HG03095 (cell line): ENCODE measurements at regions not wholly inside any gene's neighbourhood (a gene's known extent, or its start where the extent isn't known, plus 50 kb on each side); places are given as distances from the start of the nearest gene placed in this dataset.
A peak's percentile ranks its signal among the peaks of the same experiment; 100 is the strongest.

Experiments used
- ATAC-seq: cut with Tn5 transposase; IDR thresholded peaks from one replicate; pipeline ENCODE4 v1.9.1; 2021; ENCODE audit warnings: moderate library complexity; ENCODE audit not compliant: unreplicated experiment

GRCh38 chr5:107266100-107266499, 404.6 kb downstream of the EFNA5 start:
- no peak for ATAC-seq

GRCh38 chr5:107265193-107265592, 405.5 kb downstream of the EFNA5 start:
- no peak for ATAC-seq

- ATAC-seq: peak; percentile 54
These were observed 407.2 kb downstream of the EFNA5 start for GRCh38 chr5:107263387-107264018.

GRCh38 chr5:107257885-107258520, 412.7 kb downstream of the EFNA5 start:
- no peak for ATAC-seq

GRCh38 chr5:107254902-107255234, 415.9 kb downstream of the EFNA5 start:
- no peak for ATAC-seq

- no peak for ATAC-seq
These were observed 416.4 kb downstream of the EFNA5 start for GRCh38 chr5:107254214-107254901.

GRCh38 chr5:107253246-107253645, 417.5 kb downstream of the EFNA5 start:
- ATAC-seq: no peak

GRCh38 chr5:107251151-107251550, 419.6 kb downstream of the EFNA5 start:
- no peak for ATAC-seq

- ATAC-seq: no peak
These were observed 422.6 kb downstream of the EFNA5 start for GRCh38 chr5:107248066-107248695.

- ATAC-seq: no peak
These were observed 423.3 kb downstream of the EFNA5 start for GRCh38 chr5:107247427-107247826.

GRCh38 chr5:107243220-107243579, 427.5 kb downstream of the EFNA5 start:
- ATAC-seq: no peak

- ATAC-seq: no peak
These were observed 428.1 kb downstream of the EFNA5 start for GRCh38 chr5:107242411-107243219.

GRCh38 chr5:107241841-107242240, 428.9 kb downstream of the EFNA5 start:
- ATAC-seq: no peak

GRCh38 chr5:107235167-107235566, 435.6 kb downstream of the EFNA5 start:
- no peak for ATAC-seq

- ATAC-seq: no peak
These were observed 437.9 kb downstream of the EFNA5 start for GRCh38 chr5:107232788-107233187.

GRCh38 chr5:107232293-107232692, 438.4 kb downstream of the EFNA5 start:
- ATAC-seq: no peak

- no peak for ATAC-seq
These were observed 439.5 kb downstream of the EFNA5 start for GRCh38 chr5:107231191-107231590.

- no peak for ATAC-seq
These were observed 440.4 kb downstream of the EFNA5 start for GRCh38 chr5:107230367-107230766.

- no peak for ATAC-seq
These were observed 442.5 kb downstream of the EFNA5 start for GRCh38 chr5:107228226-107228625.

- ATAC-seq: no peak
These were observed 446.5 kb downstream of the EFNA5 start for GRCh38 chr5:107224272-107224671.

GRCh38 chr5:107223066-107223465, 447.7 kb downstream of the EFNA5 start:
- no peak for ATAC-seq
